Caki2 (cell line): ENCODE measurements at regions not wholly inside any gene's neighbourhood (a gene's known extent, or its start where the extent isn't known, plus 50 kb on each side); places are given as distances from the start of the nearest gene placed in this dataset.

Source experiments
- DNase-seq: peaks from one replicate; pipeline ENCODE4 v3.0.0-alpha.2; 2015; ENCODE audit warnings: low read depth
- in situ Hi-C: cut with HindIII; loops from 2 replicates; pipeline ENCODE4 v1.10.0; 2016; ENCODE audit warnings: low sequenced_read_pairs, low pct_unique_long_range_greater_than_20kb, mixed read lengths

- DNase-seq: peak; percentile 22
- in situ Hi-C loops: no loop called here
Measured at GRCh38 chr3:23035927-23036640, 167.0 kb upstream of the UBE2E2 start.

- in situ Hi-C loops: no loop called here
- no peak for DNase-seq
Measured at GRCh38 chr3:23036728-23037127, 166.4 kb upstream of the UBE2E2 start.

- in situ Hi-C loops: no loop called here
- no peak for DNase-seq
Measured at GRCh38 chr3:23038471-23038870, 164.7 kb upstream of the UBE2E2 start.

- DNase-seq: no peak
- in situ Hi-C loops: no loop called here
Measured at GRCh38 chr3:23041918-23042696, 161.0 kb upstream of the UBE2E2 start.

- DNase-seq: no peak
- in situ Hi-C loops: no loop called here
Measured at GRCh38 chr3:23044463-23044862, 158.7 kb upstream of the UBE2E2 start.

- DNase-seq: no peak
Measured at GRCh38 chr3:23046536-23046935, 156.6 kb upstream of the UBE2E2 start.

GRCh38 chr3:23051240-23052140, 151.6 kb upstream of the UBE2E2 start:
- DNase-seq: peak; percentile 3
- in situ Hi-C loops: no loop called here

More at GRCh38 chr3:23046536-23046935, 156.6 kb upstream of the UBE2E2 start:
- in situ Hi-C loops: no loop called here

- no peak for DNase-seq
- in situ Hi-C loops: no loop called here
Measured at GRCh38 chr3:23052208-23052607, 150.9 kb upstream of the UBE2E2 start.

- DNase-seq: no peak
- in situ Hi-C loops: no loop called here
Measured at GRCh38 chr3:23052620-23053019, 150.5 kb upstream of the UBE2E2 start.

GRCh38 chr3:23055733-23056376, 147.3 kb upstream of the UBE2E2 start:
- peak; percentile 8 for DNase-seq
- in situ Hi-C loops: no loop called here

GRCh38 chr3:23062582-23062981, 140.5 kb upstream of the UBE2E2 start:
- in situ Hi-C loops: no loop called here
- no peak for DNase-seq

- in situ Hi-C loops: no loop called here
- DNase-seq: no peak
Measured at GRCh38 chr3:23062982-23063381, 140.1 kb upstream of the UBE2E2 start.

GRCh38 chr3:23067116-23067515, 136.0 kb upstream of the UBE2E2 start:
- in situ Hi-C loops: no loop called here
- no peak for DNase-seq

GRCh38 chr3:23068016-23068728, 135.0 kb upstream of the UBE2E2 start:
- DNase-seq: no peak

GRCh38 chr3:23071296-23071695, 131.8 kb upstream of the UBE2E2 start:
- DNase-seq: no peak
- in situ Hi-C loops: no loop called here

More at GRCh38 chr3:23068016-23068728, 135.0 kb upstream of the UBE2E2 start:
- in situ Hi-C loops: no loop called here

- no peak for DNase-seq
- in situ Hi-C loops: no loop called here
Measured at GRCh38 chr3:23071758-23072157, 131.4 kb upstream of the UBE2E2 start.

- no peak for DNase-seq
- in situ Hi-C loops: no loop called here
Measured at GRCh38 chr3:23072693-23073092, 130.4 kb upstream of the UBE2E2 start.
